Muscle of arm (tissue), 1 donor: ENCODE measurements at regions not wholly inside any gene's neighbourhood (a gene's known extent, or its start where the extent isn't known, plus 50 kb on each side); places are given as distances from the start of the nearest gene placed in this dataset.
A peak's percentile ranks its signal among the peaks of the same experiment; 100 is the strongest.

ENCODE experiments used
- DNase-seq: peaks from one replicate; pipeline ENCODE4 v3.0.0-alpha.2; 2013

- no peak for DNase-seq
These were observed 182.2 kb downstream of the TTC32 start for GRCh38 chr2:19719540-19719939.

DNA sequence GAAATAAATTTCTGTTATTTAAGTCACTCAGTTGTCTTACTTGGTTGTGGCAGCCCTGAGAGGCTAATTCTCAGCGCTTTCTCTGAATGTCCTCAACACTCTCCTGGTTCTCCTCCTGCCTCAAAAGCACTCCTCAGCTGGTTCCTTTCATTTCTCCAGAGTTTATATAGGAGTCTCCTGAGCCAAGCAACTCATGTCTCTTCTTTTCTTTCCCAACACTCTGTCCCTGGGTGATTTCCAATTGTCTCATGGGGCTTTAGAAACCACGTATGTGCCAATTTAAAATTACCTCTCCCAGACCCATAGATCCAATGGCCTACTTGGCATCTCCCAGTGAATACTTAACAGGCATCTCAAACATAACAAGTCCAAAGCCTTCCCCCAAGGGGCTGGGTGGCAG, 184.3 kb downstream of the TTC32 start:
- DNase-seq: no peak

DNA sequence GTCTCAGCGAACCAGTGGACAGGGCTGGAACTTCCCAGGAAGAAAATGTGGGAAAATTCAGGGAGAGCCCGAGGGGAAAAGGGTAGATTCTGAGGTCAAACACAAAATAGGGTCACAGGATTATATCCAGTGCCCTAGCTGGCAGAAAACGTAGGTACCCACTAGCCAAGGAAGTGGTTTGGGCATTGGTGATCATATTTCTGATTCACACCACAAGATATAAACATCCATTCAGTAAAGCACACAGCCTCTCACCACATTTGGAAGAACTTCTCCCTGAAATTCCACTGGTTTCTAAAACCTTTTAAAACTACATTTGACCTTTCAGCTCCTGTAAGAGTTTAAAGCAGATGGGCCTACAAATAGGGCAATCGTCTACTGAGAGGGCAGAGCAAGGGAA, 186.9 kb downstream of the TTC32 start:
- DNase-seq: no peak

DNA sequence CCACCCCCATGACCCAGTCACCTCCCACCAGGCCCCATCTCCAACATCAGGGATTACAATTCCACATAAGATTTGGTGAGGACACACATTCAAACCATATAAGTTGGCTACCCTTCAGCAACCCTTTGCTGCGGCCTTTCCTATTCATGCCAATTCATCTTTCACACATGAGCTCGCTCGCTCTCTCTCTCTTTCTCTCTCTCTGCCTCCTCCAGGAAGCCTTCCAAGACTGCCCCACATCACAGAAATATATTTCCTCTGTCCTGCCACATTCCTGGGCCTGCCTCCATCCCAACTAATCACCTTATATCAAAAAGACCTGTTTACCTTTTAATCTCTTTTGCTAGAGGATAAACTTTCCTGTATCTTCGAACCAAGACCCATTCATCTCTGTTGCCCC, 188.9 kb downstream of the TTC32 start:
- DNase-seq: no peak

- DNase-seq: peak; percentile 94
These were observed 190.1 kb downstream of the TTC32 start for GRCh38 chr2:19711470-19712372.

DNA sequence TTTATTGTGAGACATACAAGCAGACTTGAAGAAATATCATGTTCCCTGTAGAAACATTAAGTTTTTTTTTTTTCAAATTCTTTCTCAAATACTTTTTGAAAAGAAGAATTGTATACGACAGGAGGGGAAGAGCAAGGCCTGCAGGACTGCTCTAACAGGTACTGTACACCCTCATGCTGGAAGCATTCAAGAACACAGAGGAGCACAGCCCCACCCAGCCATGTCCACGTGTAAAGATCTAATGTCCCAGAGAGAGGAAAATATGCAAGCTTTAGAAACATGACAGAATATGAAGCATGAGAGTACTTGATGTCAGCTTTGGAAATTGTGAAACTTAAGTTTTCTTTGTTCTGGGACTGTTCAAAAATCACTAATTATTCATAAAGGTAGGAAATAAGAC, 191.6 kb downstream of the TTC32 start:
- no peak for DNase-seq

- DNase-seq: no peak
These were observed 192.2 kb downstream of the TTC32 start for GRCh38 chr2:19709553-19709952.

DNA sequence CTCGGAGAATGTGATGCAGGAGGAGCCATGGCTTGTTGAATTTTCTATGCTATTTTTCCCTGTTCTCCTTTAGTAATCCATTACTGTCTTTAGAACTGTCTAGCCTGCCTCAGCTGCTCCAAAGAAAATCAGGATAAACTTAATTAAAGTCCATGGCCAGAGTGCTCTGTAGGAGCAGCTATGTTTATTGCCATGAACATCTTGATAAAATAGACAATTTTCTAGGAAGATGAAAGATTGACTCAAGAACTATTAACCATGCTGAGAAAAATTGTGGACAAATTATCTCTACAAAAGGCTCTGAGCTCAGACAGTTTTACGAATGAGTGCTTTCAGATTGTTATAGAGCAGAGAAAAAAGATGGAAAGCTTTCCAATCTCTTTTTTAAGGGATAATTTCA, 193.0 kb downstream of the TTC32 start:
- DNase-seq: no peak

DNA sequence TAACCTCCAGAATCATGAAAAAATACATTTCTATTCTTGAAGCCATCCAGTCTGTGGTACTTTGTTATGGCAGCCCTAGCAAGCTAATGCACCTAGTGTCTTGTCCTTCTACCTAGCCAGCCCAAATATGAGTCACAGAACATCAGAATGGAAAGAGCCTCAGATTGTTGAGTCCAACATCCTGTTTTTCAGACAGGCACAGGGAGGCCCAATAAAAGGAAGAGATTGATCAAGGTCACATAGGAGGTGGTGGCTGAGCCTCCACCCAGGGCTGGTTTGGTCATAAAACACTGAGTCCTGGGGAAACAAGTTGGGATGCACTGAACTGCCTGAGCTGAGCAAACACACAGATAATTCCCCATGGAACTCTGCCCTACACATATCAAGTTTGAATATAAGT, 195.5 kb downstream of the TTC32 start:
- no peak for DNase-seq

GRCh38 chr2:19702267-19702666, 199.5 kb downstream of the TTC32 start:
- no peak for DNase-seq

GRCh38 chr2:19700861-19701585, 200.8 kb downstream of the TTC32 start:
- no peak for DNase-seq

GRCh38 chr2:19697131-19697530, 204.7 kb downstream of the TTC32 start:
- DNase-seq: no peak

- DNase-seq: no peak
These were observed 206.1 kb downstream of the TTC32 start for GRCh38 chr2:19695706-19696105.

GRCh38 chr2:19691892-19692291, 209.9 kb downstream of the TTC32 start:
- no peak for DNase-seq

- DNase-seq: no peak
These were observed 211.4 kb downstream of the TTC32 start for GRCh38 chr2:19690429-19690828.

- no peak for DNase-seq
These were observed 212.1 kb downstream of the TTC32 start for GRCh38 chr2:19689646-19690168.

GRCh38 chr2:19688059-19688458, 213.7 kb downstream of the TTC32 start:
- no peak for DNase-seq

DNA sequence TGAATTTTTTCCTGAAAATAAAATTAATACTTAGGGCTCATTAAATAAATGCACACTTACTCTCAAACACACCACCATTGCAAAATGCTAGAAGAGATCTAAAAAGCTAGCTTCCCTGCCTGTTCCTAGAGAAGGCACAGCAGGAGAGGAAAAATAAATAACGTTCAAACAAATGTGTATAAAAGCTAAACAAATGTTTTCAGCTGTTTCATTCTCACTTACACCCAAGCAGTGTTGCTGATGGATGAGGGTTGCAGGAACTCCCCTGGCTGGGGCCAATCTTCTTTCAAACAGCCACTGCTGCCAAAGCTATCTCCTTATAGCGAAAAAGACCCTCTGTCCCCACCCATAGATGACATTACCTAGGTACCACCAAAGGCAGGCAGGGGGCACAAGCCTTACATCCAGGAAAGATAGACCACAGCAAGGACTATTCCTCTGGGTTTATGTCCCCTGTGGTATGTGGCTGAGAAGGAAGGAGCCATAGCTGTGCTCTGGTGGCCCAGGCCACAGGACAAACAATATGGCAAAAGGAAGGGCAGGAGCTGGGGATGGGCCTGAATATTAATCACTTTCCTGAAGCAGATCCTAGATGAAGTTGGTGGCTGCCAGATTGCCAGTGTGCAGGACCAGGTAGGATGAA, 214.6 kb downstream of the TTC32 start:
- no peak for DNase-seq

GRCh38 chr2:19686439-19686838, 215.3 kb downstream of the TTC32 start:
- DNase-seq: no peak

DNA sequence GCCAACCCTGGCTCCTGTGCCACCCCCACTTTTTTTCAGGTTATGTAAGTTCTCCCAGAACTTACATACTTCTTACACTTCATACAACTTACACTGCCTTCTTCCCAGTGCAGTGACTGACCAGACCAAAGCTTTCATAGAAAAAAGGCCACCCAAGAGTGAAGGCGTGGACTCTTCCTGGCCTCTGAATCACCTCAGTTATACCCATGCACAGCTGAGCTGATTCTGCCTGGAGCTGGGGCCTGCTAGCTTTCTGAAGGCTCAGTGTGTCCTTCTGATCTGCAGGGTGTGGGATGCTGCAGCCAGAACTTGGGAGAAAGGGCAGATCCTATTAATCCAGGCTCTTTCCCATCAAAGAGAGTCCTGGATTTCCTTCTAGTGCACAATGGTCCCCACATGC, 216.1 kb downstream of the TTC32 start:
- no peak for DNase-seq

- no peak for DNase-seq
These were observed 217.3 kb downstream of the TTC32 start for GRCh38 chr2:19684516-19684915.

- DNase-seq: no peak
These were observed 218.2 kb downstream of the TTC32 start for GRCh38 chr2:19683556-19683955.

DNA sequence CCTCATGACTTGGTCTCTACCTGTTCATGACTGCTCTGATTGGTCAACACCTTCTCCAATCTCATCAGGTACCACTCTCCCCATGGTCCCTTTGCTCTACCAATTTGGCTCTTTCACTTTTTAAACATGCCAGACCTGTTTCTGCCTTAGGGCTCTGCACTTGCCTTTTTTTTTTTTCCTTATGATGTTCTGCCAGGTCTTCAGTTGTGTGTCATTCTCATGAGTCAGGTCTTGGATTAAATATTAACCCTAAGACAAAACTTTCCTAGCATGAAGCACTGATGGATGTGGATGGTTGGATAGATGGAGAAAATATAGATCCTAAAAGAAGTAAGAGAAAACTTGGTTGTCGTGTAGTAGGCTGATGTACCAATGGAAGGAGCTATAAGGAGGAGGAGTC, 219.3 kb downstream of the TTC32 start:
- DNase-seq: no peak
